HUES6 (cell line): ENCODE measurements at regions not wholly inside any gene's neighbourhood (a gene's known extent, or its start where the extent isn't known, plus 50 kb on each side); places are given as distances from the start of the nearest gene placed in this dataset.

Source experiments
- H3K27ac ChIP-seq: 2 replicates; pipeline ENCODE4 v1.7.0; 2013; ENCODE audit warnings: low read depth, mild to moderate bottlenecking, low read length, inconsistent platforms
- H3K27me3 ChIP-seq: 2 replicates; pipeline ENCODE4 v1.6.1; 2013; ENCODE audit warnings: low read length; ENCODE audit not compliant: control insufficient read depth, insufficient read depth
- H3K36me3 ChIP-seq: 2 replicates; pipeline ENCODE4 v1.6.1; 2013; ENCODE audit warnings: low read length; ENCODE audit not compliant: control insufficient read depth, insufficient read depth
- H3K4me1 ChIP-seq: 2 replicates; pipeline ENCODE4 v1.6.1; 2013; ENCODE audit warnings: low read length; ENCODE audit not compliant: control insufficient read depth, insufficient read depth
- H3K4me3 ChIP-seq: 2 replicates; pipeline ENCODE4 v1.5.1; 2013; ENCODE audit warnings: low read depth, low read length
- H3K9ac ChIP-seq: one replicate; pipeline ENCODE4 v1.6.1; 2013; ENCODE audit warnings: mild to moderate bottlenecking, low read length
- H3K9me3 ChIP-seq: 2 replicates; pipeline ENCODE4 v1.6.1; 2013; ENCODE audit warnings: low read depth, low read length; ENCODE audit not compliant: control insufficient read depth, insufficient read depth

- Histone ChIP-seq H3K4me1 (peaks cover 8% of the 10 kb centered on the region; the same call in 1 of the 2 replicates), H3K27me3 (no peaks in the 10 kb centered on the region), H3K9ac (no peak overlapping the region), H3K27ac (no peak overlapping the region), H3K4me3 (no peak overlapping the region), H3K9me3 (no peaks in the 10 kb centered on the region), H3K36me3 (no peaks in the 10 kb centered on the region)
Measured at GRCh38 chr13:26498656-26499601, 58.6 kb upstream of the WASF3 start.

- Histone ChIP-seq H3K36me3 (no peaks in the 10 kb centered on the region), H3K4me1 (peaks cover 6% of the 10 kb centered on the region; the same call in 1 of the 2 replicates), H3K27ac (no peak overlapping the region), H3K9me3 (no peaks in the 10 kb centered on the region), H3K27me3 (no peaks in the 10 kb centered on the region), H3K4me3 (no peak overlapping the region), H3K9ac (no peak overlapping the region)
Measured at GRCh38 chr13:26500618-26501320, 56.7 kb upstream of the WASF3 start.

GRCh38 chr13:26501641-26502040 lies 55.8 kb upstream of the WASF3 start:
- Histone ChIP-seq H3K27me3 (no peaks in the 10 kb centered on the region), H3K9me3 (no peaks in the 10 kb centered on the region), H3K4me1 (peaks cover 4% of the 10 kb centered on the region; the same call in 1 of the 2 replicates), H3K27ac (no peak overlapping the region), H3K36me3 (no peaks in the 10 kb centered on the region), H3K4me3 (no peak overlapping the region), H3K9ac (no peak overlapping the region)

GRCh38 chr13:26502826-26503225 lies 54.7 kb upstream of the WASF3 start:
- Histone ChIP-seq H3K27me3 (no peaks in the 10 kb centered on the region), H3K9me3 (peaks cover under 1% of the 10 kb centered on the region; the same call in 1 of the 2 replicates), H3K27ac (no peak overlapping the region), H3K4me3 (no peak overlapping the region), H3K36me3 (no peaks in the 10 kb centered on the region), H3K9ac (no peak overlapping the region), H3K4me1 (peaks cover 4% of the 10 kb centered on the region; the same call in 1 of the 2 replicates)

GRCh38 chr13:26503826-26504594 lies 53.5 kb upstream of the WASF3 start:
- no peak overlapping the region for H3K9ac ChIP-seq
- H3K4me1 ChIP-seq = peaks cover 4% of the 10 kb centered on the region; the same call in 1 of the 2 replicates
- H3K4me3 ChIP-seq = no peak overlapping the region
- H3K9me3 ChIP-seq = peaks cover 11% of the 10 kb centered on the region
- H3K27me3 ChIP-seq = no peaks in the 10 kb centered on the region
- no peak overlapping the region for H3K27ac ChIP-seq
- H3K36me3 ChIP-seq = no peaks in the 10 kb centered on the region
